ENCODE measurements at regions not wholly inside any gene's neighbourhood (a gene's known extent, or its start where the extent isn't known, plus 50 kb on each side); places are given as distances from the start of the nearest gene placed in this dataset.

- TF ChIP-seq ZFX (CRISPR knock-in tag; IDR thresholded peaks at IDR 0.05): no peak
- TF ChIP-seq CTCF (IDR thresholded peaks at IDR 0.05 in 2 of 3, conservative IDR thresholded peaks at IDR 0.05 in 1 of 3; ENCODE audit: insufficient read depth in 2 of 3, low read depth in 1 of 3, low read length in 3 of 3): no peak
- no peak for TF ChIP-seq SOX6 (IDR thresholded peaks at IDR 0.05)
- no peak for TF ChIP-seq ZNF239 (CRISPR knock-in tag; IDR thresholded peaks at IDR 0.05)
- no peak for TF ChIP-seq NR2C1 (IDR thresholded peaks at IDR 0.05)
- no peak for TF ChIP-seq NR2C1 (tag; IDR thresholded peaks at IDR 0.05)
- no peak for TF ChIP-seq RAD21 (CRISPR knock-in tag; conservative IDR thresholded peaks at IDR 0.05 in 1 of 2, IDR thresholded peaks at IDR 0.05 in 1 of 2)
- TF ChIP-seq BRF2 (IDR thresholded peaks at IDR 0.05; ENCODE audit: borderline replicate concordance, insufficient read depth, insufficient read length): no peak
Observed at GRCh38 chr14:71311061-71311460, 403.8 kb downstream of the PCNX1 start.

Measured in K562 (cell line).